NAMALWA (cell line): ENCODE measurements at regions not wholly inside any gene's neighbourhood (a gene's known extent, or its start where the extent isn't known, plus 50 kb on each side); places are given as distances from the start of the nearest gene placed in this dataset.
A peak's percentile ranks its signal among the peaks of the same experiment; 100 is the strongest.
"Not testable (repeated sequence)": the region's sequence is repeated elsewhere in the genome, so short reads cannot be mapped to it uniquely, and the experiment has no call there.

ENCODE experiments used
- DNase-seq: peaks from one replicate; pipeline ENCODE4 v3.0.0-alpha.2; 2015; ENCODE audit warnings: low spot score

- no peak for DNase-seq
Observed at GRCh38 chr3:104385421-104385820, 981.3 kb upstream of the ALCAM start.

GRCh38 chr3:104388619-104389018 lies 978.1 kb upstream of the ALCAM start:
- DNase-seq: no peak

GRCh38 chr3:104392327-104392726 lies 974.4 kb upstream of the ALCAM start:
- DNase-seq: peak; percentile 59

GRCh38 chr3:104396974-104397669 lies 969.6 kb upstream of the ALCAM start:
- no peak for DNase-seq

- no peak for DNase-seq
Observed at GRCh38 chr3:104397713-104398112, 969.0 kb upstream of the ALCAM start.

GRCh38 chr3:104402902-104403301 lies 963.8 kb upstream of the ALCAM start:
- no peak for DNase-seq

GRCh38 chr3:104411757-104412156 lies 955.0 kb upstream of the ALCAM start:
- DNase-seq: no peak

GRCh38 chr3:104412608-104413580 lies 953.8 kb upstream of the ALCAM start:
- no peak for DNase-seq

- peak; percentile 5 for DNase-seq
Observed at GRCh38 chr3:104428337-104428925, 938.3 kb upstream of the ALCAM start.

- DNase-seq: no peak
Observed at GRCh38 chr3:104429727-104430126, 937.0 kb upstream of the ALCAM start.

- DNase-seq: no peak
Observed at GRCh38 chr3:104436506-104436905, 930.2 kb upstream of the ALCAM start.

GRCh38 chr3:104437131-104437750 lies 929.5 kb upstream of the ALCAM start:
- no peak for DNase-seq

- DNase-seq: no peak
Observed at GRCh38 chr3:104437891-104438290, 928.8 kb upstream of the ALCAM start.

GRCh38 chr3:104438706-104439105 lies 928.0 kb upstream of the ALCAM start:
- DNase-seq: no peak

- DNase-seq: not testable (repeated sequence)
Observed at GRCh38 chr3:104445252-104445919, 921.3 kb upstream of the ALCAM start.

- no peak for DNase-seq
Observed at GRCh38 chr3:104447681-104448080, 919.0 kb upstream of the ALCAM start.

- no peak for DNase-seq
Observed at GRCh38 chr3:104452697-104453096, 914.0 kb upstream of the ALCAM start.

GRCh38 chr3:104458657-104459056 lies 908.1 kb upstream of the ALCAM start:
- DNase-seq: no peak

GRCh38 chr3:104460477-104461406 lies 906.0 kb upstream of the ALCAM start:
- peak; percentile 19 for DNase-seq

GRCh38 chr3:104461431-104461830 lies 905.3 kb upstream of the ALCAM start:
- DNase-seq: no peak

- no peak for DNase-seq
Observed at GRCh38 chr3:104472221-104472620, 894.5 kb upstream of the ALCAM start.
